ENCODE measurements at regions not wholly inside any gene's neighbourhood (a gene's known extent, or its start where the extent isn't known, plus 50 kb on each side); places are given as distances from the start of the nearest gene placed in this dataset.

- no peak for TF ChIP-seq CTCF (IDR thresholded peaks at IDR 0.05; ENCODE audit: low read depth, low read length)
- TF ChIP-seq EZH2phosphoT487 (IDR thresholded peaks at IDR 0.05; ENCODE audit: low read depth) = no peak
These were observed 130.8 kb upstream of the STC2 start for GRCh38 chr5:173458828-173459609.
